HCT116 (cell line): ENCODE measurements at regions not wholly inside any gene's neighbourhood (a gene's known extent, or its start where the extent isn't known, plus 50 kb on each side); places are given as distances from the start of the nearest gene placed in this dataset.

Experiments
- ATAC-seq: fragments of 200-7000 bp; cut with Tn5 transposase; 2 replicates; pipeline ENCODE4 v1.9.1; 2020; ENCODE audit warnings: mild to moderate bottlenecking, moderate library complexity
- BruUV-seq: library from RNA; stranded (reverse); fragments of 400-500 nt; replicated peaks from 2 replicates; lab custom pipeline; 2021; lab: Mats Ljungman, UMichigan
- CTCF ChIA-PET: fragments of 300-600 bp; sonication (Branson Sonifier 250); formaldehyde crosslinking; loops from one replicate; lab custom pipeline; 2021; ENCODE audit warnings: antibody characterized with exemption; lab: Charles Lee
- POLR2A ChIA-PET: fragments of 300-600, 350-600 bp; sonication (Branson Sonifier 250); formaldehyde crosslinking; loops from one replicate; lab custom pipeline; 2021; ENCODE audit warnings: antibody characterized with exemption; lab: Charles Lee
- RAD21 ChIA-PET, 2 experiments: fragments of 300-600 bp; sonication (Branson Sonifier 250); formaldehyde crosslinking; loops; one replicate each; lab custom pipeline; 2023; ENCODE audit warnings: low total read pairs in 2 of 2; ENCODE audit not compliant: uncharacterized antibody in 2 of 2, unreplicated experiment in 2 of 2, low non-redundant PET in 1 of 2; lab: Charles Lee
- DNase-seq: peaks from one replicate; pipeline ENCODE4 v3.0.0-alpha.2; 2010; ENCODE audit warnings: low read depth, low spot score
- H2AFZ ChIP-seq: fragments of 200-600 bp; shearing (Covaris generic), sonication (generic); 2 replicates; pipeline ENCODE4 v1.6.1; 2017; ENCODE audit warnings: low read depth, mixed run types, mixed read lengths, antibody characterized with exemption, low read length; ENCODE audit not compliant: poor library complexity, severe bottlenecking
- H3K27ac ChIP-seq: 2 replicates; pipeline ENCODE4 v1.5.1; 2012; ENCODE audit warnings: low read depth, low read length
- H3K27me3 ChIP-seq: fragments of 200-600 bp; sonication (generic); 2 replicates; pipeline ENCODE4 v1.6.1; 2016; ENCODE audit warnings: mixed run types, low read length, mixed read lengths; ENCODE audit not compliant: insufficient read depth
- H3K36me3 ChIP-seq, 2 experiments: fragments of 200-500 bp in 1 of 2; fragments of 200-600 bp in 1 of 2; sonication (Bioruptor generic) in 1 of 2; sonication (generic) in 1 of 2; 2 replicates each; pipeline versions ENCODE4 v1.5.1 to v1.6.1; 2014 to 2016; ENCODE audit warnings: low read length in 2 of 2, inconsistent platforms in 1 of 2, mixed read lengths in 1 of 2, mixed run types in 1 of 2; ENCODE audit not compliant: insufficient read depth in 2 of 2, control insufficient read depth in 1 of 2
- H3K4me1 ChIP-seq, 2 experiments: fragments of 200-600 bp in 1 of 2; sonication (generic) in 1 of 2; 2 replicates each; pipeline versions ENCODE4 v1.5.1 to v1.6.1; 2012 to 2017; ENCODE audit warnings: low read length in 2 of 2, inconsistent platforms in 1 of 2, mild to moderate bottlenecking in 1 of 2, mixed read lengths in 1 of 2, mixed run types in 1 of 2, moderate library complexity in 1 of 2; ENCODE audit not compliant: insufficient read depth in 2 of 2, control insufficient read depth in 1 of 2
- H3K4me2 ChIP-seq: fragments of 200-600 bp; sonication (generic); 2 replicates; pipeline ENCODE4 v1.6.1; 2017; ENCODE audit warnings: mixed run types, low read length, mixed read lengths
- H3K4me3 ChIP-seq, 2 experiments: fragments of 200-600 bp in 1 of 2; sonication (generic) in 1 of 2; replicated peaks in 1 of 2; 2 replicates each; pipeline ENCODE4 v1.5.1; 2011 to 2016; ENCODE audit warnings: low read length in 2 of 2, control low read depth in 1 of 2, low read depth in 1 of 2, mild to moderate bottlenecking in 1 of 2, mixed read lengths in 1 of 2, mixed run types in 1 of 2
- H3K79me2 ChIP-seq: fragments of 200-600 bp; sonication (generic); 2 replicates; pipeline ENCODE4 v1.6.1; 2017; ENCODE audit warnings: mild to moderate bottlenecking, mixed run types, low read length, moderate library complexity, mixed read lengths; ENCODE audit not compliant: insufficient read depth
- H3K9ac ChIP-seq: fragments of 200-600 bp; sonication (generic); 2 replicates; pipeline ENCODE4 v1.6.1; 2016; ENCODE audit warnings: low read length, mixed read lengths
- H3K9me2 ChIP-seq: fragments of 200-600 bp; sonication (generic), shearing (Covaris generic); 2 replicates; pipeline ENCODE4 v1.6.1; 2017; ENCODE audit warnings: mixed run types, mild to moderate bottlenecking, moderate library complexity; ENCODE audit not compliant: insufficient read depth
- H3K9me3 ChIP-seq, 2 experiments: fragments of 200-500 bp in 1 of 2; fragments of 200-600 bp in 1 of 2; sonication (Bioruptor generic) in 1 of 2; sonication (generic) in 1 of 2; 2 replicates each; pipeline ENCODE4 v1.6.1; 2014 to 2017; ENCODE audit warnings: low read length in 2 of 2, mixed read lengths in 2 of 2, inconsistent platforms in 1 of 2, low read depth in 1 of 2, mild to moderate bottlenecking in 1 of 2, mixed run types in 1 of 2, moderate library complexity in 1 of 2; ENCODE audit not compliant: control insufficient read depth in 1 of 2, insufficient read depth in 1 of 2
- H4K20me1 ChIP-seq: fragments of 200-600 bp; sonication (generic), shearing (Covaris generic); 2 replicates; pipeline ENCODE4 v1.6.1; 2017; ENCODE audit warnings: mixed run types, mild to moderate bottlenecking, moderate library complexity; ENCODE audit not compliant: insufficient read depth
- CEBPB ChIP-seq: IDR thresholded peaks from 2 replicates; pipeline ENCODE4 v1.6.1; 2012; ENCODE audit warnings: low read depth
- EGR1 ChIP-seq: IDR thresholded peaks from 2 replicates; pipeline ENCODE4 v1.6.1; 2012; ENCODE audit warnings: low read depth
- EZH2 ChIP-seq: fragments of 200-600 bp; sonication (generic); IDR thresholded peaks from 2 replicates; pipeline ENCODE4 v1.6.1; 2017; ENCODE audit warnings: antibody characterized with exemption, mixed run types
- EZH2phosphoT487 ChIP-seq: fragments of 200-600 bp; IDR thresholded peaks from 2 replicates; pipeline ENCODE4 v1.6.1; 2018; ENCODE audit warnings: antibody characterized with exemption, borderline replicate concordance
- FOSL1 ChIP-seq: IDR thresholded peaks from 2 replicates; pipeline ENCODE4 v1.6.1; 2012; ENCODE audit warnings: low read depth
- JUND ChIP-seq: IDR thresholded peaks from 2 replicates; pipeline ENCODE4 v1.6.1; 2012
- MAX ChIP-seq: IDR thresholded peaks from 2 replicates; pipeline ENCODE4 v1.6.1; 2012
- POLR2A ChIP-seq: IDR thresholded peaks from 2 replicates; pipeline ENCODE4 v1.7.0; 2011; ENCODE audit warnings: borderline replicate concordance; ENCODE audit not compliant: insufficient read depth, insufficient read length; ENCODE audit errors: extremely low read depth
- RAD21 ChIP-seq: IDR thresholded peaks from 2 replicates; pipeline ENCODE4 v1.6.1; 2012; ENCODE audit warnings: low read depth, mild to moderate bottlenecking
- SRF ChIP-seq: IDR thresholded peaks from 2 replicates; pipeline ENCODE4 v1.6.1; 2012; ENCODE audit warnings: low read depth
- ZFX ChIP-seq: fragments of 450-650 bp; IDR thresholded peaks from 2 replicates; pipeline ENCODE4 v1.6.1; 2017
- ZNF274 ChIP-seq: fragments of 200-500 bp; sonication (Bioruptor generic); IDR thresholded peaks from 2 replicates; pipeline ENCODE4 v1.6.1; 2014; ENCODE audit warnings: mild to moderate bottlenecking, low read depth, low read length, inconsistent platforms
- intact Hi-C: fragments of 100-400 bp; cut with micrococcal nuclease; formaldehyde crosslinking; loops from 2 replicates; pipeline ENCODE4 v1.10.0; 2022
- TF ChIP-seq, protein P1 (sequence below), 3 experiments: fragments of 200-600 bp in 1 of 3; sonication (generic) in 1 of 3; IDR thresholded peaks in 2 of 3; conservative IDR thresholded peaks in 1 of 3; 2 replicates each; pipeline ENCODE4 v1.5.1; 2012 to 2017; ENCODE audit warnings: low read depth in 2 of 3, low read length in 2 of 3, antibody characterized with exemption in 1 of 3, borderline replicate concordance in 1 of 3, control low read depth in 1 of 3, mild to moderate bottlenecking in 1 of 3, mixed read lengths in 1 of 3, mixed run types in 1 of 3, moderate library complexity in 1 of 3; ENCODE audit not compliant: insufficient read depth in 1 of 3
- TF ChIP-seq, protein P2 (sequence below): IDR thresholded peaks from 2 replicates; pipeline ENCODE4 v1.6.1; 2012

DNA sequence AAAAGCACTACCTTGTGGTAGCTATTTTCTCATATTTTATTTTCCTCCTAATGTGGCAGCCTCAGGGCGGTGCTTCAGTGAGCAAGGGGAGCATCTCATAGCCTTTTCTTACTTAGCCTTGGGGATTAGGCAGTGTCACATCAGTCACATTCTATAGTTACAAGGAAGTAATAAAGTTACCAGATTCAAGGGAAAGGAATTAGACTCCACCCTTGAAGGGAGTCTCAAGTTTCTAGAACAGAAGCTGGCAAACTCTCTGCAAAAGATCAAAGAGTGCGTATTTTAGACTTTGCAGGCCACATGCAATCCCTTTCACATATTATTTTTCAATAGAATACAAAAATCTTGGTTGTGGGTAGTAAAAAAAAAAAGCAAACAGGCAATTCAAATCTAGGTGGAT, 350.4 kb downstream of the AMY1C start:
- Histone ChIP-seq H3K36me3 (no peaks in the 10 kb centered on the region), H3K9me3 (peaks cover 4 to 17% of the 10 kb centered on the region in 2 experiments; a peak in 2 of 4 replicates), H3K9ac (no peak overlapping the region), H2AFZ (no peak overlapping the region), H3K27me3 (no peaks in the 10 kb centered on the region), H3K9me2 (no peaks in the 10 kb centered on the region), H3K79me2 (no peaks in the 10 kb centered on the region), H3K4me2 (no peak overlapping the region), H3K27ac (no peak overlapping the region), H3K4me3 (no peak overlapping the region), H3K4me1 (no peaks in the 10 kb centered on the region), H4K20me1 (no peaks in the 10 kb centered on the region)
- POLR2A ChIA-PET: no interaction called here
- ATAC-seq: no peak
- TF ChIP-seq RAD21 (no peak), CEBPB (no peak), EZH2 (no peak), JUND (no peak), EZH2phosphoT487 (no peak), FOSL1 (no peak), SRF (no peak), MAX (no peak), ZFX (no peak), EGR1 (no peak), POLR2A (no peak), ZNF274 (no peak)
- TF ChIP-seq, protein P1, sequence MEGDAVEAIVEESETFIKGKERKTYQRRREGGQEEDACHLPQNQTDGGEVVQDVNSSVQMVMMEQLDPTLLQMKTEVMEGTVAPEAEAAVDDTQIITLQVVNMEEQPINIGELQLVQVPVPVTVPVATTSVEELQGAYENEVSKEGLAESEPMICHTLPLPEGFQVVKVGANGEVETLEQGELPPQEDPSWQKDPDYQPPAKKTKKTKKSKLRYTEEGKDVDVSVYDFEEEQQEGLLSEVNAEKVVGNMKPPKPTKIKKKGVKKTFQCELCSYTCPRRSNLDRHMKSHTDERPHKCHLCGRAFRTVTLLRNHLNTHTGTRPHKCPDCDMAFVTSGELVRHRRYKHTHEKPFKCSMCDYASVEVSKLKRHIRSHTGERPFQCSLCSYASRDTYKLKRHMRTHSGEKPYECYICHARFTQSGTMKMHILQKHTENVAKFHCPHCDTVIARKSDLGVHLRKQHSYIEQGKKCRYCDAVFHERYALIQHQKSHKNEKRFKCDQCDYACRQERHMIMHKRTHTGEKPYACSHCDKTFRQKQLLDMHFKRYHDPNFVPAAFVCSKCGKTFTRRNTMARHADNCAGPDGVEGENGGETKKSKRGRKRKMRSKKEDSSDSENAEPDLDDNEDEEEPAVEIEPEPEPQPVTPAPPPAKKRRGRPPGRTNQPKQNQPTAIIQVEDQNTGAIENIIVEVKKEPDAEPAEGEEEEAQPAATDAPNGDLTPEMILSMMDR (IDR thresholded peaks at IDR 0.05 in 2 of 3, conservative IDR thresholded peaks at IDR 0.05 in 1 of 3; ENCODE audit: borderline replicate concordance in 1 of 3, insufficient read depth in 1 of 3, low read depth in 2 of 3, low read length in 2 of 3): no peak
- TF ChIP-seq, protein P2, sequence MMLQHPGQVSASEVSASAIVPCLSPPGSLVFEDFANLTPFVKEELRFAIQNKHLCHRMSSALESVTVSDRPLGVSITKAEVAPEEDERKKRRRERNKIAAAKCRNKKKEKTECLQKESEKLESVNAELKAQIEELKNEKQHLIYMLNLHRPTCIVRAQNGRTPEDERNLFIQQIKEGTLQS: no peak
- CTCF ChIA-PET: no interaction called here
- no TSS peak for BruUV-seq
- intact Hi-C loops: no loop called here
- DNase-seq: no peak
- RAD21 ChIA-PET: no interaction called here
